ENCODE measurements at regions not wholly inside any gene's neighbourhood (a gene's known extent, or its start where the extent isn't known, plus 50 kb on each side); places are given as distances from the start of the nearest gene placed in this dataset.

GRCh38 chr1:217076902-217077301 lies 353.7 kb upstream of the ESRRG start:
- H2AFZ ChIP-seq (ENCODE audit: low read length): no peak overlapping the region
- POLR2A ChIA-PET: interaction anchor here (1.0 kb wide), 1 partner anchor 10 kb away, joined by 4 read pairs; no protein-coding TSS in a partner anchor
- no TSS peak for BruUV-seq (replicated peaks)

GRCh38 chr1:217072926-217073325 lies 349.7 kb upstream of the ESRRG start:
- POLR2A ChIA-PET: interaction anchor here (0.6 kb wide), 1 partner anchor 450 kb away, joined by 4 read pairs; no protein-coding TSS in a partner anchor
- Histone ChIP-seq H3K4me2 (ENCODE audit: low read length) (no peak overlapping the region), H4K20me1 (ENCODE audit: insufficient read depth, low read length) (no peaks in the 10 kb centered on the region), H3K9me3 (ENCODE audit: low read length) (no peaks in the 10 kb centered on the region), H3K9me2 (ENCODE audit: insufficient read depth, low read length) (no peaks in the 10 kb centered on the region), H3K4me3 (ENCODE audit: low read depth, low read length, poor library complexity, severe bottlenecking) (no peak overlapping the region), H3K4me1 (ENCODE audit: insufficient read depth, low read length, poor library complexity, severe bottlenecking) (no peaks in the 10 kb centered on the region), H3K36me3 (ENCODE audit: insufficient read depth, low read length) (no peaks in the 10 kb centered on the region), H2AFZ (ENCODE audit: low read length) (no peak overlapping the region), H3K27ac (ENCODE audit: low read depth, low read length, poor library complexity, severe bottlenecking) (no peak overlapping the region), H3K79me2 (ENCODE audit: insufficient read depth, low read depth, low read length) (no peaks in the 10 kb centered on the region)
- CTCF ChIA-PET (ENCODE audit: unreplicated experiment): no interaction called here
- TF ChIP-seq CTCF (conservative IDR thresholded peaks at IDR 0.05; ENCODE audit: low read length) (no peak), EZH2phosphoT487 (IDR thresholded peaks at IDR 0.05; ENCODE audit: borderline replicate concordance, low read depth, low read length) (no peak)
- BruUV-seq (replicated peaks): no TSS peak
- DNase-seq (ENCODE audit: low spot score): no peak
- intact Hi-C loops (cut with micrococcal nuclease; ENCODE audit: unreplicated experiment): no loop called here

More at GRCh38 chr1:217076902-217077301, 353.7 kb upstream of the ESRRG start:
- no peak overlapping the region for H3K4me2 ChIP-seq (ENCODE audit: low read length)
- intact Hi-C loops (cut with micrococcal nuclease; ENCODE audit: unreplicated experiment): no loop called here
- H4K20me1 ChIP-seq (ENCODE audit: insufficient read depth, low read length): no peaks in the 10 kb centered on the region
- H3K9me3 ChIP-seq (ENCODE audit: low read length): no peaks in the 10 kb centered on the region
- no peak for TF ChIP-seq EZH2phosphoT487 (IDR thresholded peaks at IDR 0.05; ENCODE audit: borderline replicate concordance, low read depth, low read length)
- TF ChIP-seq CTCF (conservative IDR thresholded peaks at IDR 0.05; ENCODE audit: low read length): no peak
- H3K9me2 ChIP-seq (ENCODE audit: insufficient read depth, low read length): no peaks in the 10 kb centered on the region
- H3K4me3 ChIP-seq (ENCODE audit: low read depth, low read length, poor library complexity, severe bottlenecking): no peak overlapping the region
- H3K27ac ChIP-seq (ENCODE audit: low read depth, low read length, poor library complexity, severe bottlenecking): no peak overlapping the region
- no peaks in the 10 kb centered on the region for H3K79me2 ChIP-seq (ENCODE audit: insufficient read depth, low read depth, low read length)
- CTCF ChIA-PET (ENCODE audit: unreplicated experiment): no interaction called here
- no peak for DNase-seq (ENCODE audit: low spot score)
- H3K4me1 ChIP-seq (ENCODE audit: insufficient read depth, low read length, poor library complexity, severe bottlenecking): no peaks in the 10 kb centered on the region
- H3K36me3 ChIP-seq (ENCODE audit: insufficient read depth, low read length): no peaks in the 10 kb centered on the region

- no peak for DNase-seq (ENCODE audit: low spot score)
- BruUV-seq (replicated peaks): no TSS peak
These were observed 344.4 kb upstream of the ESRRG start for GRCh38 chr1:217067642-217068041.

More at GRCh38 chr1:217067642-217068041, 344.4 kb upstream of the ESRRG start:
- H3K36me3 ChIP-seq (ENCODE audit: insufficient read depth, low read length): no peaks in the 10 kb centered on the region
- no peak overlapping the region for H3K27ac ChIP-seq (ENCODE audit: low read depth, low read length, poor library complexity, severe bottlenecking)
- no peaks in the 10 kb centered on the region for H3K4me1 ChIP-seq (ENCODE audit: insufficient read depth, low read length, poor library complexity, severe bottlenecking)
- H3K4me2 ChIP-seq (ENCODE audit: low read length): no peak overlapping the region
- no peaks in the 10 kb centered on the region for H3K9me3 ChIP-seq (ENCODE audit: low read length)
- no peaks in the 10 kb centered on the region for H3K9me2 ChIP-seq (ENCODE audit: insufficient read depth, low read length)
- TF ChIP-seq EZH2phosphoT487 (IDR thresholded peaks at IDR 0.05; ENCODE audit: borderline replicate concordance, low read depth, low read length) (no peak), CTCF (conservative IDR thresholded peaks at IDR 0.05; ENCODE audit: low read length) (no peak)
- no peak overlapping the region for H2AFZ ChIP-seq (ENCODE audit: low read length)
- intact Hi-C loops (cut with micrococcal nuclease; ENCODE audit: unreplicated experiment): no loop called here
- CTCF ChIA-PET (ENCODE audit: unreplicated experiment): no interaction called here
- no peaks in the 10 kb centered on the region for H4K20me1 ChIP-seq (ENCODE audit: insufficient read depth, low read length)
- POLR2A ChIA-PET: interaction anchor here (0.7 kb wide), 2 partner anchors 19 to 271 kb away, joined by 3 read pairs; no protein-coding TSS in a partner anchor
- H3K79me2 ChIP-seq (ENCODE audit: insufficient read depth, low read depth, low read length): no peaks in the 10 kb centered on the region
- H3K4me3 ChIP-seq (ENCODE audit: low read depth, low read length, poor library complexity, severe bottlenecking): no peak overlapping the region

Data from OCI-LY7 (cell line).